Activated B cell treated with CpG ODN at 0.5 μM for 24 hours (primary cell): ENCODE measurements at regions not wholly inside any gene's neighbourhood (a gene's known extent, or its start where the extent isn't known, plus 50 kb on each side); places are given as distances from the start of the nearest gene placed in this dataset.
A peak's percentile ranks its signal among the peaks of the same experiment; 100 is the strongest.

Experiments used
- ATAC-seq: fragments of 200-7000 bp; cut with Tn5 transposase; one replicate; pipeline ENCODE4 v1.10.0; 2021; ENCODE audit warnings: low read depth, mild to moderate bottlenecking, moderate library complexity
- CTCF ChIA-PET: fragments of 350-600 bp; sonication (Branson Sonifier 250); formaldehyde crosslinking; loops from one replicate; lab custom pipeline; 2021; ENCODE audit warnings: antibody characterized with exemption; lab: Charles Lee
- POLR2A ChIA-PET: fragments of 350-600 bp; sonication (Branson Sonifier 250); formaldehyde crosslinking; loops from one replicate; lab custom pipeline; 2021; ENCODE audit warnings: antibody characterized with exemption; lab: Charles Lee
- DNase-seq: peaks from one replicate; pipeline ENCODE4 v3.0.0; 2022
- H3K27ac Mint-ChIP-seq: one replicate; pipeline ENCODE4 v1.8.0; 2020; ENCODE audit warnings: mixed read lengths
- H3K27me3 Mint-ChIP-seq: one replicate; pipeline ENCODE4 v1.8.0; 2021; ENCODE audit warnings: mixed read lengths
- H3K36me3 Mint-ChIP-seq: one replicate; pipeline ENCODE4 v1.8.0; 2021; ENCODE audit warnings: low read depth, mixed read lengths
- H3K4me1 Mint-ChIP-seq: one replicate; pipeline ENCODE4 v1.8.0; 2021; ENCODE audit warnings: mixed read lengths
- H3K4me3 Mint-ChIP-seq: one replicate; pipeline ENCODE4 v1.8.0; 2020; ENCODE audit warnings: mild to moderate bottlenecking, mixed read lengths
- H3K9me3 Mint-ChIP-seq: one replicate; pipeline ENCODE4 v1.8.0; 2020; ENCODE audit warnings: mixed read lengths
- intact Hi-C: fragments of 100-400 bp; cut with micrococcal nuclease; formaldehyde crosslinking; loops from one replicate; pipeline ENCODE4 v1.15.1; 2024
- TF ChIP-seq, protein P1 (sequence below): fragments of 200-600 bp; IDR thresholded peaks from one replicate; pipeline ENCODE4 v1.8.0; 2022; ENCODE audit warnings: antibody characterized with exemption, mild to moderate bottlenecking

DNA sequence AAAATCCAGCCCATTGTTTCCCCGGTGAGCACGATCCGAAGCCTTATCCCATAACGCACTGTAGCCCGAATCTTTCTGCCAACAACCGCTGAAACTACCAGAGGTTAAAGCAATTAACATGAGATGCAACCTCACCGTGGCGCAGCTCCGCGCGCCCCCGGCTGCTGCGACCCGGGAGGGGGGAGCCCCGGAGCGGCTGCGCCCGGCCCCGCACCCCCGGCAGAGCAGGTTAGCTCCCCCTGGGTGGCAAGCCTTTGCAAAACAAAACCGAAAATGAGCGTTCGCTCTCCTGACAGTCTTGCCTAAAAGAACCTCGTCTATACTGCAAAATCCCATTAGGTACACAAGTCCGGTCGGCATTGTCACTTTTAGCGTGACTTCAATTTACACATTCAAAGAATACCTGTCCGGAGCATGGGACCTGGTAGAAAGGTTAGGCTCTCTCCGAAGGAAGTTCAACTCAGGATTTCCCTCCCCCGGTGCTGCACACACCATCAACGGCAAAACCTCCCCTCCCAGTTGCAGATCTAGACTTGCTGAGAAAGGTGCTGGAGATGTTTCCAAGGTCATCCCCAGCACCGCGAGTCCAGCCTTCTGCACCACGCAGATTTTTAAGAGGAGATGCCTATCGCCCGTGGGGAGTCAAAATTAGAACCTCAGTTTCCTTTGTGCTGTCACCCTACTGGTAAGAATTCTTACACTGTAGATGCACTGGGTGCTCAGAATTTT is 107.5 kb downstream of the ZNF281 start:
- ATAC-seq (peak; percentile 67), DNase-seq (peak; percentile 59)
- CTCF ChIA-PET = interaction anchor here (0.7 to 1.6 kb wide), 5 partner anchors 16 to 149 kb away, joined by 3 to 5 read pairs (median 3); no protein-coding TSS in a partner anchor
- Mint-ChIP-seq H3K27me3 (peaks cover 1% of the 10 kb centered on the region), H3K4me1 (peaks cover 51% of the 10 kb centered on the region), H3K9me3 (no peaks in the 10 kb centered on the region), H3K27ac (peak overlapping the region; percentile 82), H3K4me3 (peak overlapping the region; percentile 89), H3K36me3 (no peaks in the 10 kb centered on the region)
- POLR2A ChIA-PET = interaction anchor here (0.6 to 6.8 kb wide), 8 partner anchors 14 to 325 kb away, joined by 3 to 63 read pairs (median 5); no protein-coding TSS in a partner anchor
- intact Hi-C loops = loop anchor here (1.0 to 10.0 kb wide), 5 partner anchors 16 to 1638 kb away; partner anchors contain the start of genes GPR25 and KIF14
- TF ChIP-seq, protein P1, sequence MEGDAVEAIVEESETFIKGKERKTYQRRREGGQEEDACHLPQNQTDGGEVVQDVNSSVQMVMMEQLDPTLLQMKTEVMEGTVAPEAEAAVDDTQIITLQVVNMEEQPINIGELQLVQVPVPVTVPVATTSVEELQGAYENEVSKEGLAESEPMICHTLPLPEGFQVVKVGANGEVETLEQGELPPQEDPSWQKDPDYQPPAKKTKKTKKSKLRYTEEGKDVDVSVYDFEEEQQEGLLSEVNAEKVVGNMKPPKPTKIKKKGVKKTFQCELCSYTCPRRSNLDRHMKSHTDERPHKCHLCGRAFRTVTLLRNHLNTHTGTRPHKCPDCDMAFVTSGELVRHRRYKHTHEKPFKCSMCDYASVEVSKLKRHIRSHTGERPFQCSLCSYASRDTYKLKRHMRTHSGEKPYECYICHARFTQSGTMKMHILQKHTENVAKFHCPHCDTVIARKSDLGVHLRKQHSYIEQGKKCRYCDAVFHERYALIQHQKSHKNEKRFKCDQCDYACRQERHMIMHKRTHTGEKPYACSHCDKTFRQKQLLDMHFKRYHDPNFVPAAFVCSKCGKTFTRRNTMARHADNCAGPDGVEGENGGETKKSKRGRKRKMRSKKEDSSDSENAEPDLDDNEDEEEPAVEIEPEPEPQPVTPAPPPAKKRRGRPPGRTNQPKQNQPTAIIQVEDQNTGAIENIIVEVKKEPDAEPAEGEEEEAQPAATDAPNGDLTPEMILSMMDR = no peak

DNA sequence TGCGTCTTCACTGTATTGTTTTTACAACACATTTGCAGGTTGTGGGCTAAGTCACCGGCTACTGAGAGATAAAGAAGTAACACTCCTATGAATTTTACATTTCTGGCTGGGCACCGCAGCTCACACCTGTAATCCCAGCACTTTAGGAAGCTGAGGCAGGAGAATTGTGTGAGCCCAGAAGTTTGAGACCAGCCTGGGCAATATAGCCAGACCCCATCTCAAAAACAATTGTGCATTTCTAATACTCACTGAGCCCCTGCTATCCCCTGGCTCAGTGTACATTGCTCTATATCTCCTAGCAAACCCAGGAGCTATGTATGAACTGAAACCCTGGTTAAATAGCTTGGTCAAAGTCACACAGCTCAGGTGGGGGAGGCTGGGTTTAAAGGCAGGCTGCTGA is 108.7 kb downstream of the ZNF281 start:
- H3K9me3 Mint-ChIP-seq = no peaks in the 10 kb centered on the region
- H3K4me1 Mint-ChIP-seq = peaks cover 40% of the 10 kb centered on the region
- ATAC-seq (no peak), DNase-seq (no peak)
- ChIA-PET CTCF (interaction anchor here (0.8 to 1.6 kb wide), 3 partner anchors 10 to 21 kb away, joined by 3 read pairs; no protein-coding TSS in a partner anchor), POLR2A (interaction anchor here (0.9 to 6.8 kb wide), 7 partner anchors 13 to 182 kb away, joined by 3 to 63 read pairs (median 5); no protein-coding TSS in a partner anchor)
- TF ChIP-seq, protein P1 = no peak
- H3K27me3 Mint-ChIP-seq = peaks cover 1% of the 10 kb centered on the region
- intact Hi-C loops = loop anchor here (10.0 kb wide), 3 partner anchors 324 to 1636 kb away; partner anchors contain the start of genes GPR25 and KIF14
- H3K27ac Mint-ChIP-seq = no peak overlapping the region
- H3K36me3 Mint-ChIP-seq = no peaks in the 10 kb centered on the region
- peak overlapping the region; percentile 89 for H3K4me3 Mint-ChIP-seq

DNA sequence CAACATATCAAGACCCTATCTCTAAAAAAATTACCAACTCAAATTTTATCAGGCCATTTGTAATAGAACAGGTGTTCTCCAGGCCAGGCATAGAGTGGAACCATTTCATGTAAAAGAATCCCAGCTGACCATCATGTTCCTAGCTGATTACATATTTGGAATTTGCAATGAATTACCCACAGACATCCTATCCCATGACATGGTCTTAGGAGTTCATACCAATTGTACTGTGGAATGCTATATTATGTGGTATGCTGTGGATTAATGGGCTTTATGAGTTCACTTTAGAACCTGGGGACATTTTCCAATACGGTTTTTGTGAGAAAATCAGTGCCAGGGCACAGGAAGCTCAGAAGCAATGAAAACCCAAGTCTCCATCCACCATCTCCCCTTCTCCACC is 110.3 kb downstream of the ZNF281 start:
- TF ChIP-seq, protein P1 = no peak
- H3K36me3 Mint-ChIP-seq = no peaks in the 10 kb centered on the region

DNA sequence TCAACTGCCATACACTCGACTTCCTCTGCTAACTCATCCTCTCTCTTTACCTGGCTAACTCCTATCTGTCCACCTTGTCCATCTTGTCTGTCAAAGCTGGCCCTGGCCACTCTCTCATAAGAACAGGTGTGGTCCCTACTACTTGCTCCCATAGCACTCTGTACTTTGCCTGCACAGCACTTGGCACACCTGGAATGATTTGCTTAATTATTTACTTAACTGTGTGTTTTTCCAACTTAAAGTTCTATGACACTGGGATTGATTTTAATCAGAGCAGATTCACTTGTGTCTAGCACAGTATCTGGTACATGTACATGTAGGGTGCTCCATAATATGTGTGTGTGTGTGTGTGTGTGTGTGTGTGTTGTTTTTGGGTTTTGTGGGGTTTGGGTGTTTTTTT is 111.6 kb downstream of the ZNF281 start:
- ATAC-seq = no peak
- H3K4me1 Mint-ChIP-seq = peaks cover 19% of the 10 kb centered on the region
- H3K27ac Mint-ChIP-seq = peak overlapping the region; percentile 8
- TF ChIP-seq, protein P1 = no peak
- intact Hi-C loops = no loop called here
- POLR2A ChIA-PET = no interaction called here
- no peak overlapping the region for H3K4me3 Mint-ChIP-seq
- no peaks in the 10 kb centered on the region for H3K9me3 Mint-ChIP-seq
- CTCF ChIA-PET = no interaction called here
- no peaks in the 10 kb centered on the region for H3K36me3 Mint-ChIP-seq
- no peak for DNase-seq
- H3K27me3 Mint-ChIP-seq = peaks cover 1% of the 10 kb centered on the region

More for the DNA sequence above, 110.3 kb downstream of the ZNF281 start:
- peaks cover 25% of the 10 kb centered on the region for H3K4me1 Mint-ChIP-seq
- no peak overlapping the region for H3K27ac Mint-ChIP-seq
- ChIA-PET POLR2A (interaction anchor here (1.5 kb wide), 1 partner anchor 14 kb away, joined by 3 read pairs; no protein-coding TSS in a partner anchor), CTCF (no interaction called here)
- H3K27me3 Mint-ChIP-seq = peaks cover 1% of the 10 kb centered on the region
- no peaks in the 10 kb centered on the region for H3K9me3 Mint-ChIP-seq
- ATAC-seq (no peak), DNase-seq (no peak)
- no peak overlapping the region for H3K4me3 Mint-ChIP-seq
- intact Hi-C loops = no loop called here

DNA sequence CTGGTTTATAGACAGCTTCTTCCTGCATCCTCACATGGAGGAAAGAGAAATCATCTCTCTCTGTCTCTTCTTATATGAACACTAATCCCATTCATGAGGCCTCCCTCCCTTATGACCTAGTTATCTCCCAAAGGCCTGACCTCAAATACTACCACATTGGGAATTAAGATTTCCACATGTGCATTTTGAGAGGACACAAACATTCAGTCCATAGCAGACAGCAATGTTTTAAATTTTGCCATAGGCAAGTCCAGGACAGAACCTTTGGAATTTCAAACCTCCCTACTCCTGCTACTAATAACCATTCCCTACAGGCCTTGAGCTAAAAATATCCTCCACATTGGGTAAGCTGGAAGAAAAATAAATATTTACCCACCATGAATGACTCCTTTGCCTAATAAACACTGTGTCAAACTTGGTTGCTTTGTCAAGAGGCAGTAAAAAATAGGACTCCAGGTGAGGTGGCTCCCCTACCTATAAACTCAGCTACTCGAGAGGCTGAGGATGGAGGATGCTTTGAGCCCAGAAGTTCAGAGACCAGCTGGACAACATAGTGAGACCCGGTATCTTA is 113.7 kb downstream of the ZNF281 start:
- no peaks in the 10 kb centered on the region for H3K36me3 Mint-ChIP-seq
- no peak for ATAC-seq
- ChIA-PET POLR2A (no interaction called here), CTCF (interaction anchor here (1.3 kb wide), 1 partner anchor 9 kb away, joined by 4 read pairs; no protein-coding TSS in a partner anchor)
- TF ChIP-seq, protein P1 = no peak
- peaks cover 1% of the 10 kb centered on the region for H3K27me3 Mint-ChIP-seq
- intact Hi-C loops = no loop called here
- H3K9me3 Mint-ChIP-seq = no peaks in the 10 kb centered on the region
- H3K4me1 Mint-ChIP-seq = peaks cover 8% of the 10 kb centered on the region
- no peak overlapping the region for H3K4me3 Mint-ChIP-seq
- DNase-seq = no peak
- H3K27ac Mint-ChIP-seq = peak overlapping the region; percentile 53
